Psoas muscle (tissue), 7 donors: ENCODE measurements at regions not wholly inside any gene's neighbourhood (a gene's known extent, or its start where the extent isn't known, plus 50 kb on each side); places are given as distances from the start of the nearest gene placed in this dataset.

Experiments
- ATAC-seq, 4 donors: fragments of 200-7000 bp; cut with Tn5 transposase; one replicate each; pipeline ENCODE4 v1.9.1; 2020; ENCODE audit warnings: moderate library complexity in 3 of 4, mild to moderate bottlenecking in 2 of 4
- DNase-seq, 2 donors: peaks; one replicate each; pipeline ENCODE4 v3.0.0-alpha.2; 2020
- H3K27ac ChIP-seq: fragments of 200-600 bp; one replicate; pipeline ENCODE4 v1.8.0; 2022
- H3K27me3 ChIP-seq, 3 donors: fragments of 200-600 bp in 1 of 3; one replicate each; pipeline versions ENCODE4 v1.6.1 to v1.8.0; 2013 to 2022; ENCODE audit warnings: low read length in 2 of 3, mild to moderate bottlenecking in 2 of 3, moderate library complexity in 1 of 3; ENCODE audit not compliant: insufficient read depth in 3 of 3
- H3K36me3 ChIP-seq, 2 donors: fragments of 200-600 bp in 1 of 2; one replicate each; pipeline versions ENCODE4 v1.6.1 to v1.8.0; 2013 to 2022; ENCODE audit warnings: low read depth in 1 of 2, mild to moderate bottlenecking in 1 of 2, moderate library complexity in 1 of 2; ENCODE audit not compliant: insufficient read depth in 1 of 2
- H3K4me1 ChIP-seq: fragments of 200-600 bp; one replicate; pipeline ENCODE4 v1.8.0; 2022
- H3K4me3 ChIP-seq: fragments of 200-600 bp; one replicate; pipeline ENCODE4 v1.8.0; 2022; ENCODE audit warnings: mild to moderate bottlenecking
- H3K9me3 ChIP-seq: fragments of 200-600 bp; one replicate; pipeline ENCODE4 v1.8.0; 2022
- CTCF ChIP-seq: fragments of 200-600 bp; IDR thresholded peaks from one replicate; pipeline ENCODE4 v1.8.0; 2022; ENCODE audit warnings: antibody characterized with exemption
- WGBS, 3 donors: extraction: QIAGEN DNeasy Blood & Tissue Kit; methylation state at CpG; one replicate each; pipeline versions ENCODE4 v1.1.6 to v1.1.7; 2013; 5-methylcytosine and 5-hydroxymethylcytosine counted together
- intact Hi-C, 2 donors: fragments of 100-400 bp; cut with DNase I; formaldehyde crosslinking; loops; one replicate each; pipeline versions ENCODE4 v1.11.0 to v1.14.2; 2022
- donor health status: healthy with polysubstance abuse.
- donor health status: DM: no; HTN: no; CAD: no; lungs with moderate emphysema.
- donor health status: Bipolar disorder and iron deficiency.
- donor health status: healthy.
- donor health status: DM: yes; HTN: yes; CAD: no.
- donor health status: DM: no; HTN: no; CAD: no.
- donor health status: DM: yes; HTN: yes; CAD: no.

DNA sequence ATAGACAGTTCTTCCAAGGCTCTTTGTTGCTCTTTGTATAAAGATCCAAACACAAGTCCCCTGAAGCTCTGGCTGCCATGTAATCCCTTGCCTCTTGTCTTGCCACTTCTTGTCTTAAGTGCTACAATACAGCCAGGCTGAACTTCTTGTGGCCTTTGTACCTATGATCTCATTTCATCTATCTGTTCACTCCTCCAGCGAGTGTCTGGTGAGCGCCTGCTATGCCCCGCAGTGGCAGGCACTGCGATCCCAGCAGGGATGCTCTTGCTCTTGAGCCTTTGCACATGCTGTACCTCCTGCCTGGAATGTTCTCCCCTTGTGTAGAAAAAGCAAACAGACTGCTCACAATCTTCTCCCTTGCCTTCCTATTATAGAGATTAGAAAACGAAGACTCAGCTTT is 81.9 kb upstream of the ADPGK start:
- Histone ChIP-seq H3K4me3 (no peak overlapping the region), H3K9me3 (no peaks in the 10 kb centered on the region), H3K4me1 (peaks cover 13% of the 10 kb centered on the region), H3K27me3 (no peaks in the 10 kb centered on the region), H3K36me3 (no peaks in the 10 kb centered on the region), H3K27ac (no peak overlapping the region)
- 72 to 93% (median 87%) methylated on average over 5 of the region's 5 CpGs for WGBS, 3 donors
- no peak for TF ChIP-seq CTCF
- peak in 1 of 4 donors; percentile 17 for ATAC-seq
- intact Hi-C loops = no loop called here
- DNase-seq = no peak

GRCh38 chr15:72864681-72865080 is 81.1 kb upstream of the ADPGK start:
- H3K36me3 ChIP-seq = no peaks in the 10 kb centered on the region
- intact Hi-C loops = no loop called here
- no peak overlapping the region for H3K27ac ChIP-seq
- H3K9me3 ChIP-seq = no peaks in the 10 kb centered on the region
- DNase-seq (no peak), ATAC-seq (no peak)
- 85 to 88% (median 87%) methylated on average over 4 of the region's 4 CpGs for WGBS, 3 donors
- no peak for TF ChIP-seq CTCF
- no peaks in the 10 kb centered on the region for H3K27me3 ChIP-seq
- H3K4me3 ChIP-seq = no peak overlapping the region
- peaks cover 5% of the 10 kb centered on the region for H3K4me1 ChIP-seq

- 99 to 100% (median 100%) methylated on average over 2 of the region's 2 CpGs for WGBS, 3 donors
- intact Hi-C loops = no loop called here
- Histone ChIP-seq H3K27me3 (no peaks in the 10 kb centered on the region), H3K4me3 (no peak overlapping the region), H3K4me1 (no peaks in the 10 kb centered on the region), H3K27ac (no peak overlapping the region), H3K9me3 (no peaks in the 10 kb centered on the region), H3K36me3 (no peaks in the 10 kb centered on the region)
- TF ChIP-seq CTCF = no peak
- ATAC-seq (no peak), DNase-seq (no peak)
Measured at GRCh38 chr15:72861354-72861910, 77.9 kb upstream of the ADPGK start.

- no peaks in the 10 kb centered on the region for H3K27me3 ChIP-seq
Measured at GRCh38 chr15:72859757-72860145, 76.2 kb upstream of the ADPGK start.

More at GRCh38 chr15:72859757-72860145, 76.2 kb upstream of the ADPGK start:
- H3K27ac ChIP-seq = no peak overlapping the region
- 81 to 85% (median 82%) methylated on average over 9 of the region's 9 CpGs for WGBS, 3 donors
- TF ChIP-seq CTCF = no peak
- no peak overlapping the region for H3K4me3 ChIP-seq
- no peaks in the 10 kb centered on the region for H3K9me3 ChIP-seq
- no peaks in the 10 kb centered on the region for H3K36me3 ChIP-seq
- no peaks in the 10 kb centered on the region for H3K4me1 ChIP-seq
- intact Hi-C loops = no loop called here
- no peak for ATAC-seq
- no peak for DNase-seq
